Kidney epithelial cell (primary cell): ENCODE measurements at regions not wholly inside any gene's neighbourhood (a gene's known extent, or its start where the extent isn't known, plus 50 kb on each side); places are given as distances from the start of the nearest gene placed in this dataset.

Experiments
- DNase-seq: peaks from one replicate; pipeline ENCODE4 v3.0.0-alpha.2; 2010; ENCODE audit warnings: low read depth
- H3K27me3 ChIP-seq: 2 replicates; pipeline ENCODE4 v1.6.0; 2011; ENCODE audit warnings: low read length; ENCODE audit not compliant: control insufficient read depth, insufficient read depth
- H3K36me3 ChIP-seq: 2 replicates; pipeline ENCODE4 v1.5.1; 2011; ENCODE audit warnings: low read length; ENCODE audit not compliant: control insufficient read depth, insufficient read depth
- H3K4me3 ChIP-seq: 2 replicates; pipeline ENCODE4 v1.5.1; 2011; ENCODE audit warnings: low read depth, mild to moderate bottlenecking, control low read depth, low read length
- TF ChIP-seq, protein P1 (sequence below): IDR thresholded peaks from 2 replicates; pipeline ENCODE4 v1.5.1; 2011; ENCODE audit warnings: mild to moderate bottlenecking, moderate library complexity, low read length, control low read depth, inconsistent platforms; ENCODE audit not compliant: insufficient read depth, poor library complexity, severe bottlenecking

- no peak for DNase-seq
- no peaks in the 10 kb centered on the region for H3K27me3 ChIP-seq
- TF ChIP-seq, protein P1, sequence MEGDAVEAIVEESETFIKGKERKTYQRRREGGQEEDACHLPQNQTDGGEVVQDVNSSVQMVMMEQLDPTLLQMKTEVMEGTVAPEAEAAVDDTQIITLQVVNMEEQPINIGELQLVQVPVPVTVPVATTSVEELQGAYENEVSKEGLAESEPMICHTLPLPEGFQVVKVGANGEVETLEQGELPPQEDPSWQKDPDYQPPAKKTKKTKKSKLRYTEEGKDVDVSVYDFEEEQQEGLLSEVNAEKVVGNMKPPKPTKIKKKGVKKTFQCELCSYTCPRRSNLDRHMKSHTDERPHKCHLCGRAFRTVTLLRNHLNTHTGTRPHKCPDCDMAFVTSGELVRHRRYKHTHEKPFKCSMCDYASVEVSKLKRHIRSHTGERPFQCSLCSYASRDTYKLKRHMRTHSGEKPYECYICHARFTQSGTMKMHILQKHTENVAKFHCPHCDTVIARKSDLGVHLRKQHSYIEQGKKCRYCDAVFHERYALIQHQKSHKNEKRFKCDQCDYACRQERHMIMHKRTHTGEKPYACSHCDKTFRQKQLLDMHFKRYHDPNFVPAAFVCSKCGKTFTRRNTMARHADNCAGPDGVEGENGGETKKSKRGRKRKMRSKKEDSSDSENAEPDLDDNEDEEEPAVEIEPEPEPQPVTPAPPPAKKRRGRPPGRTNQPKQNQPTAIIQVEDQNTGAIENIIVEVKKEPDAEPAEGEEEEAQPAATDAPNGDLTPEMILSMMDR = no peak
- H3K36me3 ChIP-seq = no peaks in the 10 kb centered on the region
- no peak overlapping the region for H3K4me3 ChIP-seq
Measured at GRCh38 chr12:92546635-92547348, 156.0 kb upstream of the PLEKHG7 start.

- Histone ChIP-seq H3K4me3 (no peak overlapping the region), H3K36me3 (no peaks in the 10 kb centered on the region), H3K27me3 (no peaks in the 10 kb centered on the region)
- no peak for DNase-seq
- TF ChIP-seq, protein P1 = no peak
Measured at GRCh38 chr12:92546259-92546634, 156.5 kb upstream of the PLEKHG7 start.

- TF ChIP-seq, protein P1 = no peak
- no peaks in the 10 kb centered on the region for H3K27me3 ChIP-seq
- H3K4me3 ChIP-seq = no peak overlapping the region
- no peak for DNase-seq
- H3K36me3 ChIP-seq = no peaks in the 10 kb centered on the region
Measured at GRCh38 chr12:92544322-92544721, 158.5 kb upstream of the PLEKHG7 start.

- H3K36me3 ChIP-seq = no peaks in the 10 kb centered on the region
- no peaks in the 10 kb centered on the region for H3K27me3 ChIP-seq
- TF ChIP-seq, protein P1 = no peak
- DNase-seq = no peak
- no peak overlapping the region for H3K4me3 ChIP-seq
Measured at GRCh38 chr12:92543840-92544239, 158.9 kb upstream of the PLEKHG7 start.

- Histone ChIP-seq H3K36me3 (no peaks in the 10 kb centered on the region), H3K27me3 (no peaks in the 10 kb centered on the region), H3K4me3 (no peak overlapping the region)
- no peak for DNase-seq
- TF ChIP-seq, protein P1 = no peak
Measured at GRCh38 chr12:92543359-92543758, 159.4 kb upstream of the PLEKHG7 start.

- no peaks in the 10 kb centered on the region for H3K36me3 ChIP-seq
- DNase-seq = no peak
- H3K27me3 ChIP-seq = no peaks in the 10 kb centered on the region
- H3K4me3 ChIP-seq = no peak overlapping the region
- TF ChIP-seq, protein P1 = no peak
Measured at GRCh38 chr12:92541731-92542130, 161.1 kb upstream of the PLEKHG7 start.
